ENCODE measurements at regions not wholly inside any gene's neighbourhood (a gene's known extent, or its start where the extent isn't known, plus 50 kb on each side); places are given as distances from the start of the nearest gene placed in this dataset.

GRCh38 chr4:181046809-181047208 lies 1196.4 kb upstream of the TENM3 start:
- no peak for TF ChIP-seq CTCF (IDR thresholded peaks at IDR 0.05)
- no peak for TF ChIP-seq POLR2A (IDR thresholded peaks at IDR 0.05)
